Adrenal gland (tissue), 5 donors: ENCODE measurements at regions not wholly inside any gene's neighbourhood (a gene's known extent, or its start where the extent isn't known, plus 50 kb on each side); places are given as distances from the start of the nearest gene placed in this dataset.

ENCODE experiments used
- CTCF ChIP-seq, 6 experiments: fragments of 450-650 bp in 4 of 6; fragments of 200-600 bp in 2 of 6; sonication (generic) in 1 of 6; IDR thresholded peaks; 1 replicate in 5 of 6; 2 replicates in 1 of 6; pipeline versions ENCODE4 v1.5.1 to v1.8.0; 2016 to 2021; ENCODE audit warnings: antibody characterized with exemption in 6 of 6, mild to moderate bottlenecking in 2 of 6, moderate library complexity in 1 of 6
- POLR2A ChIP-seq, 2 donors: fragments of 450-650 bp; IDR thresholded peaks; one replicate each; pipeline ENCODE4 v1.6.1; 2017; ENCODE audit warnings: antibody characterized with exemption in 2 of 2, mild to moderate bottlenecking in 2 of 2, moderate library complexity in 1 of 2
- donor health status: DM: no; HTN: no; CAD: no.

- no peak for TF ChIP-seq CTCF (IDR thresholded peaks at IDR 0.05)
- no peak for TF ChIP-seq POLR2A (IDR thresholded peaks at IDR 0.05)
These were observed 129.6 kb downstream of the TFAP2C start for GRCh38 chr20:56758706-56759105.
